Peyer's patch (tissue), 4 donors: ENCODE measurements at regions not wholly inside any gene's neighbourhood (a gene's known extent, or its start where the extent isn't known, plus 50 kb on each side); places are given as distances from the start of the nearest gene placed in this dataset.

Experiments
- POLR2A ChIP-seq, 2 donors: fragments of 450-650 bp; IDR thresholded peaks; one replicate each; pipeline ENCODE4 v1.5.1; 2017; ENCODE audit warnings: antibody characterized with exemption in 2 of 2, mild to moderate bottlenecking in 2 of 2, moderate library complexity in 2 of 2
- TF ChIP-seq, protein P1 (sequence below), 6 experiments: fragments of 450-650 bp in 4 of 6; fragments of 200-600 bp in 2 of 6; sonication (generic) in 1 of 6; IDR thresholded peaks; one replicate each; pipeline ENCODE4 v1.5.1; 2017 to 2019; ENCODE audit warnings: antibody characterized with exemption in 6 of 6, mild to moderate bottlenecking in 3 of 6, moderate library complexity in 1 of 6

DNA sequence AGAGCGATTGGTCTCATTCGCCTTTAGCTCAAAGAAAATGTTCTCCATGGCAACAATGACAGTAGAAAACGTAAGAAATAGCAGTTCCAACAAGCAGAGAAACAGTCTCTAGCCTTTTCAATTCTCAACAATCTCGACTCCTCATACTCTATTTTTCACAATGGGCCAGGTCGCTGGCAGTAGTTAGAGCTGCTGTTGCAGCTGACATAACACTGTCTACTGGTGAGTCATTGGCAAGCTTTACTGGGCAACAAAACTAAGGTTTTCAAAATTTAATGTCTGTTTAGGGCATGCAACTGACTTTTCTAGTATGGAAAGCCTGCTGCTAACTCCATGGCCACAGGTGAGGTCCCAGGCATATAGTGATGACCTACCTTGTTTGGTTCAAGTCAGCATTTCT is 221.1 kb upstream of the KAZN start:
- TF ChIP-seq POLR2A (IDR thresholded peaks at IDR 0.05) = no peak
- TF ChIP-seq, protein P1, sequence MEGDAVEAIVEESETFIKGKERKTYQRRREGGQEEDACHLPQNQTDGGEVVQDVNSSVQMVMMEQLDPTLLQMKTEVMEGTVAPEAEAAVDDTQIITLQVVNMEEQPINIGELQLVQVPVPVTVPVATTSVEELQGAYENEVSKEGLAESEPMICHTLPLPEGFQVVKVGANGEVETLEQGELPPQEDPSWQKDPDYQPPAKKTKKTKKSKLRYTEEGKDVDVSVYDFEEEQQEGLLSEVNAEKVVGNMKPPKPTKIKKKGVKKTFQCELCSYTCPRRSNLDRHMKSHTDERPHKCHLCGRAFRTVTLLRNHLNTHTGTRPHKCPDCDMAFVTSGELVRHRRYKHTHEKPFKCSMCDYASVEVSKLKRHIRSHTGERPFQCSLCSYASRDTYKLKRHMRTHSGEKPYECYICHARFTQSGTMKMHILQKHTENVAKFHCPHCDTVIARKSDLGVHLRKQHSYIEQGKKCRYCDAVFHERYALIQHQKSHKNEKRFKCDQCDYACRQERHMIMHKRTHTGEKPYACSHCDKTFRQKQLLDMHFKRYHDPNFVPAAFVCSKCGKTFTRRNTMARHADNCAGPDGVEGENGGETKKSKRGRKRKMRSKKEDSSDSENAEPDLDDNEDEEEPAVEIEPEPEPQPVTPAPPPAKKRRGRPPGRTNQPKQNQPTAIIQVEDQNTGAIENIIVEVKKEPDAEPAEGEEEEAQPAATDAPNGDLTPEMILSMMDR (IDR thresholded peaks at IDR 0.05) = no peak
